PC-3 (cell line): ENCODE measurements at regions not wholly inside any gene's neighbourhood (a gene's known extent, or its start where the extent isn't known, plus 50 kb on each side); places are given as distances from the start of the nearest gene placed in this dataset.

Experiments used
- ATAC-seq: fragments of 200-7000 bp; cut with Tn5 transposase; 2 replicates; pipeline ENCODE4 v1.9.1; 2020; ENCODE audit warnings: mild to moderate bottlenecking, moderate library complexity
- BruUV-seq: library from RNA; stranded (reverse); fragments of 400-500 nt; replicated peaks from 2 replicates; lab custom pipeline; 2021; lab: Mats Ljungman, UMichigan
- CTCF ChIA-PET: fragments of 300-600 bp; sonication (Branson Sonifier 250); formaldehyde crosslinking; loops from one replicate; lab custom pipeline; 2022; ENCODE audit warnings: antibody characterized with exemption; lab: Charles Lee
- POLR2A ChIA-PET: fragments of 300-600 bp; sonication (Branson Sonifier 250); formaldehyde crosslinking; loops from one replicate; lab custom pipeline; 2022; ENCODE audit warnings: antibody characterized with exemption; ENCODE audit not compliant: unreplicated experiment; lab: Charles Lee
- DNase-seq: peaks from one replicate; pipeline ENCODE4 v3.0.0-alpha.2; 2015
- H2AFZ ChIP-seq: fragments of 300-600 bp; sonication (generic); 2 replicates; pipeline ENCODE4 v1.6.0; 2016; ENCODE audit warnings: antibody characterized with exemption, low read length
- H3F3A ChIP-seq: fragments of 300-600 bp; sonication (generic); one replicate; pipeline ENCODE4 v1.6.0; 2017; ENCODE audit warnings: antibody characterized with exemption, low read length, control low read depth, mild to moderate bottlenecking; ENCODE audit not compliant: unreplicated experiment
- H3K27ac ChIP-seq: fragments of 300-600 bp; sonication (generic); 2 replicates; pipeline ENCODE4 v1.5.1; 2016; ENCODE audit warnings: mild to moderate bottlenecking, low read length
- H3K27me3 ChIP-seq: fragments of 300-600 bp; sonication (generic); 2 replicates; pipeline ENCODE4 v1.6.1; 2016; ENCODE audit warnings: low read length, mixed read lengths
- H3K36me3 ChIP-seq: fragments of 300-600 bp; sonication (generic); 2 replicates; pipeline ENCODE4 v1.6.1; 2016; ENCODE audit warnings: low read depth, mixed run types, low read length, mixed read lengths
- H3K4me1 ChIP-seq: fragments of 300-600 bp; sonication (generic); 2 replicates; pipeline ENCODE4 v1.5.1; 2016; ENCODE audit warnings: low read length; ENCODE audit not compliant: insufficient read depth
- H3K4me2 ChIP-seq: fragments of 300-600 bp; sonication (generic); 2 replicates; pipeline ENCODE4 v1.6.0; 2016; ENCODE audit warnings: low read length
- H3K4me3 ChIP-seq: fragments of 300-600 bp; sonication (generic); 2 replicates; pipeline ENCODE4 v1.5.1; 2016; ENCODE audit warnings: mild to moderate bottlenecking, low read length, mixed read lengths
- H3K79me2 ChIP-seq: fragments of 300-600 bp; sonication (generic); 2 replicates; pipeline ENCODE4 v1.6.1; 2017; ENCODE audit warnings: low read length, mixed read lengths
- H3K9ac ChIP-seq: fragments of 300-600 bp; sonication (generic); 2 replicates; pipeline ENCODE4 v1.6.0; 2016; ENCODE audit warnings: mild to moderate bottlenecking, low read length
- H3K9me2 ChIP-seq: fragments of 300-600 bp; sonication (generic); replicated peaks from 2 replicates; pipeline ENCODE4 v1.6.1; 2016; ENCODE audit warnings: mixed run types, low read length, mixed read lengths
- H3K9me3 ChIP-seq: fragments of 300-600 bp; sonication (generic); 2 replicates; pipeline ENCODE4 v1.6.1; 2016; ENCODE audit warnings: low read length, mixed read lengths
- H4K20me1 ChIP-seq: fragments of 300-600 bp; sonication (generic); 2 replicates; pipeline ENCODE4 v1.6.1; 2016; ENCODE audit warnings: low read length, mixed read lengths
- CTCF ChIP-seq: fragments of 300-600 bp; sonication (generic); conservative IDR thresholded peaks from 2 replicates; pipeline ENCODE4 v1.5.1; 2017; ENCODE audit warnings: antibody characterized with exemption, low read depth, mild to moderate bottlenecking, low read length
- EZH2 ChIP-seq: fragments of 300-600 bp; sonication (generic); IDR thresholded peaks from one replicate; pipeline ENCODE4 v1.6.1; 2017; ENCODE audit warnings: antibody characterized with exemption, mild to moderate bottlenecking, low read length; ENCODE audit not compliant: unreplicated experiment
- EZH2phosphoT487 ChIP-seq: fragments of 300-600 bp; sonication (generic); IDR thresholded peaks from 2 replicates; pipeline ENCODE4 v1.6.1; 2018; ENCODE audit warnings: mild to moderate bottlenecking, antibody characterized with exemption, low read length, borderline replicate concordance
- intact Hi-C: fragments of 100-400 bp; cut with micrococcal nuclease; formaldehyde crosslinking; loops from 2 replicates; pipeline ENCODE4 v1.9.0; 2023

GRCh38 chr20:11267131-11267761, 593.4 kb upstream of the JAG1 start:
- TF ChIP-seq CTCF: no peak
- TF ChIP-seq EZH2phosphoT487: no peak
- no peak for TF ChIP-seq EZH2
- Histone ChIP-seq H3K27me3 (no peaks in the 10 kb centered on the region), H3F3A (peaks cover 7% of the 10 kb centered on the region), H2AFZ (peak overlapping the region; percentile 60), H3K9me2 (no peaks in the 10 kb centered on the region), H3K4me3 (peak overlapping the region; percentile 50; the same call in 1 of the 2 replicates), H3K27ac (peak overlapping the region; percentile 93), H3K79me2 (no peaks in the 10 kb centered on the region), H3K36me3 (no peaks in the 10 kb centered on the region), H4K20me1 (no peaks in the 10 kb centered on the region), H3K4me2 (peak overlapping the region; percentile 78), H3K9me3 (no peaks in the 10 kb centered on the region), H3K9ac (peak overlapping the region; percentile 60), H3K4me1 (peaks cover 27% of the 10 kb centered on the region)
- ChIA-PET POLR2A (interaction anchor here (0.6 to 0.9 kb wide), 6 partner anchors 38 to 678 kb away, joined by 5 to 16 read pairs (median 8); no protein-coding TSS in a partner anchor), CTCF (interaction anchor here (0.6 to 1.8 kb wide), 11 partner anchors 60 to 1576 kb away, joined by 3 to 10 read pairs (median 4); partner anchors contain the start of gene JAG1)
- no TSS peak for BruUV-seq
- DNase-seq (peak; percentile 96), ATAC-seq (peak; percentile 90)
- intact Hi-C loops: loop anchor here (1.0 to 10.0 kb wide), 7 partner anchors 60 to 835 kb away; partner anchors contain the start of gene MKKS

- H3K27ac ChIP-seq: peak overlapping the region; percentile 93
- H3K9me3 ChIP-seq: no peaks in the 10 kb centered on the region
- no peaks in the 10 kb centered on the region for H3K9me2 ChIP-seq
- ATAC-seq (no peak), DNase-seq (no peak)
- ChIA-PET POLR2A (interaction anchor here (0.6 to 0.7 kb wide), 4 partner anchors 39 to 678 kb away, joined by 6 to 16 read pairs (median 10); no protein-coding TSS in a partner anchor), CTCF (interaction anchor here (0.6 to 1.8 kb wide), 8 partner anchors 60 to 1576 kb away, joined by 3 to 10 read pairs (median 4); partner anchors contain the start of gene JAG1)
- no peak overlapping the region for H3K4me3 ChIP-seq
- no peaks in the 10 kb centered on the region for H3K79me2 ChIP-seq
- H3K27me3 ChIP-seq: no peaks in the 10 kb centered on the region
- no peaks in the 10 kb centered on the region for H3K36me3 ChIP-seq
- BruUV-seq: TSS peak; percentile 50
- no peaks in the 10 kb centered on the region for H4K20me1 ChIP-seq
- intact Hi-C loops: loop anchor here (1.0 to 10.0 kb wide), 7 partner anchors 61 to 836 kb away; partner anchors contain the start of gene MKKS
- H3K4me1 ChIP-seq: peaks cover 27% of the 10 kb centered on the region
- peak overlapping the region; percentile 34 for H3K9ac ChIP-seq
- peak overlapping the region; percentile 78 for H3K4me2 ChIP-seq
- H3F3A ChIP-seq: peaks cover 7% of the 10 kb centered on the region
- no peak for TF ChIP-seq EZH2
- TF ChIP-seq CTCF: no peak
- TF ChIP-seq EZH2phosphoT487: no peak
- H2AFZ ChIP-seq: peak overlapping the region; percentile 12; the same call in 1 of the 2 replicates
Measured at GRCh38 chr20:11267762-11268335, 594.0 kb upstream of the JAG1 start.
